Esophagus muscularis mucosa (tissue), 4 donors: ENCODE measurements at regions not wholly inside any gene's neighbourhood (a gene's known extent, or its start where the extent isn't known, plus 50 kb on each side); places are given as distances from the start of the nearest gene placed in this dataset.

ENCODE experiments used
- DNase-seq: peaks from one replicate; pipeline ENCODE4 v3.0.0-alpha.2; 2017; ENCODE audit errors: extremely low spot score
- H3K27ac ChIP-seq, 4 donors: fragments of 200-600 bp; sonication (generic); replicated peaks in 1 of 4; 1 replicate in 3 of 4; 2 replicates in 1 of 4; pipeline ENCODE4 v1.5.1; 2016 to 2019; ENCODE audit warnings: mild to moderate bottlenecking in 1 of 4
- H3K27me3 ChIP-seq, 4 donors: fragments of 200-600 bp; sonication (generic); one replicate each; pipeline versions ENCODE4 v1.5.1 to v1.6.0; 2016 to 2019
- H3K36me3 ChIP-seq, 4 donors: fragments of 200-600 bp; sonication (generic); one replicate each; pipeline ENCODE4 v1.5.1; 2016 to 2019
- H3K4me1 ChIP-seq, 4 donors: fragments of 200-600 bp; sonication (generic); one replicate each; pipeline ENCODE4 v1.5.1; 2016 to 2019
- H3K4me3 ChIP-seq, 4 donors: fragments of 200-600 bp; sonication (generic); 1 replicate in 2 of 4; 2 replicates in 2 of 4; pipeline ENCODE4 v1.5.1; 2016 to 2019; ENCODE audit warnings: mild to moderate bottlenecking in 4 of 4, moderate library complexity in 1 of 4
- H3K9me3 ChIP-seq, 4 donors: fragments of 200-600 bp; sonication (generic); 1 replicate in 3 of 4; 2 replicates in 1 of 4; pipeline ENCODE4 v1.5.1; 2016 to 2019
- EP300 ChIP-seq: sonication (generic); formaldehyde crosslinking; IDR thresholded peaks from one replicate; pipeline ENCODE4 v1.6.1; 2017; ENCODE audit warnings: antibody characterized with exemption
- POLR2A ChIP-seq: fragments of 450-650 bp; IDR thresholded peaks from one replicate; pipeline ENCODE4 v1.6.1; 2017; ENCODE audit warnings: antibody characterized with exemption, moderate library complexity, mild to moderate bottlenecking, low read depth
- POLR2AphosphoS5 ChIP-seq, 2 donors: sonication (generic); formaldehyde crosslinking; IDR thresholded peaks; one replicate each; pipeline ENCODE4 v1.6.1; 2017; ENCODE audit warnings: antibody characterized with exemption in 2 of 2
- WGBS: methylation state at CpG from one replicate; pipeline ENCODE4 v1.1.5; 2018; 5-methylcytosine and 5-hydroxymethylcytosine counted together
- intact Hi-C: fragments of 100-400 bp; cut with DNase I; formaldehyde crosslinking; loops from one replicate; pipeline ENCODE4 v1.15.1; 2023
- TF ChIP-seq, protein P1 (sequence below), 3 experiments: fragments of 200-600 bp in 2 of 3; fragments of 450-650 bp in 1 of 3; sonication (generic) in 2 of 3; IDR thresholded peaks; one replicate each; pipeline ENCODE4 v1.5.1; 2017 to 2019; ENCODE audit warnings: antibody characterized with exemption in 3 of 3, mild to moderate bottlenecking in 2 of 3, moderate library complexity in 1 of 3

DNA sequence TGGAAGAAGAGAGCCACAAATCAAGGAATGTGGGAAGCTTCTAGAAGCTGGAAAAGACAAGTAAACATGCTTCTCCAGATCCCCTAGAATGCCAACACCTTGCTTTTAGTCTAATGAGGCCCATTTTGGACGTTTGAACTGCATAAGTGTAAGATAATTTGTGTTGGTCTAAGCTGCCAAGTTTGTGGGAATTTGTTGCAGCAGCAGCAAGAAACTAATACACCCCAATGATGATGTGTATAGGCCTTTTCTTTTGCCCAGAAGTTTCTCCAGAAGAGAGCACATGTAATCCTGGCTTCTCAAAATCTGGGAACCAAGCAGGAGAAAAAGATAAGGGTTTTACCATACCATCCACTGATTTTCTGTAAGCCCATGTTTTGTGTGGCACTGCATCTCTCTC, 96.1 kb upstream of the DPT start:
- no peak overlapping the region for H3K27ac ChIP-seq
- intact Hi-C loops: no loop called here
- WGBS: 81% methylated on average over 1 of the region's 1 CpG
- H3K9me3 ChIP-seq: no peaks in the 10 kb centered on the region
- TF ChIP-seq POLR2AphosphoS5 (IDR thresholded peaks at IDR 0.05) (no peak), POLR2A (no peak), EP300 (no peak)
- TF ChIP-seq, protein P1, sequence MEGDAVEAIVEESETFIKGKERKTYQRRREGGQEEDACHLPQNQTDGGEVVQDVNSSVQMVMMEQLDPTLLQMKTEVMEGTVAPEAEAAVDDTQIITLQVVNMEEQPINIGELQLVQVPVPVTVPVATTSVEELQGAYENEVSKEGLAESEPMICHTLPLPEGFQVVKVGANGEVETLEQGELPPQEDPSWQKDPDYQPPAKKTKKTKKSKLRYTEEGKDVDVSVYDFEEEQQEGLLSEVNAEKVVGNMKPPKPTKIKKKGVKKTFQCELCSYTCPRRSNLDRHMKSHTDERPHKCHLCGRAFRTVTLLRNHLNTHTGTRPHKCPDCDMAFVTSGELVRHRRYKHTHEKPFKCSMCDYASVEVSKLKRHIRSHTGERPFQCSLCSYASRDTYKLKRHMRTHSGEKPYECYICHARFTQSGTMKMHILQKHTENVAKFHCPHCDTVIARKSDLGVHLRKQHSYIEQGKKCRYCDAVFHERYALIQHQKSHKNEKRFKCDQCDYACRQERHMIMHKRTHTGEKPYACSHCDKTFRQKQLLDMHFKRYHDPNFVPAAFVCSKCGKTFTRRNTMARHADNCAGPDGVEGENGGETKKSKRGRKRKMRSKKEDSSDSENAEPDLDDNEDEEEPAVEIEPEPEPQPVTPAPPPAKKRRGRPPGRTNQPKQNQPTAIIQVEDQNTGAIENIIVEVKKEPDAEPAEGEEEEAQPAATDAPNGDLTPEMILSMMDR (IDR thresholded peaks at IDR 0.05): no peak
- H3K4me3 ChIP-seq: no peak overlapping the region
- peaks cover 0 to 3% (median 0%) of the 10 kb centered on the region in 4 donors for H3K4me1 ChIP-seq
- H3K36me3 ChIP-seq: no peaks in the 10 kb centered on the region
- no peaks in the 10 kb centered on the region for H3K27me3 ChIP-seq
- no peak for DNase-seq

DNA sequence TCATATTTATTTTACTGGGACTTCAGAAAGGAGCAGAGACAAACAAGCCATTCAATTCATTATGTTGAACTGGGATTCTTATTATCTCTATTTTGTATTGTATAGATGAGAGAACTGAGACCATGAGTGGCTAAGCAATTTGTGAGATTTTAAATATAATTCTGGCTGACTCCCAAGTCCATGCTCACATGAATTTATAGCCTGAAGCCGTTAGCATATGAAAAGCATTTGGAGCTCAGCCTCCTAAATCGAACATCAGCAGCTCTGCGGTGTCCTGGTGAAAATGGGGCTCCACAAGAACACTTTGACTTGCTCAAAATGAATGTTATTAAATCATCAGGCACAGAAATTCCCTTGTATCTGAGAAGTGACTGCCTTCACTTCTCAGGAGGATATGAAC, 96.8 kb upstream of the DPT start:
- WGBS: 54% methylated on average over 3 of the region's 3 CpGs
- Histone ChIP-seq H3K4me1 (peaks cover 0 to 3% (median 0%) of the 10 kb centered on the region in 4 donors), H3K9me3 (no peaks in the 10 kb centered on the region), H3K27me3 (no peaks in the 10 kb centered on the region), H3K27ac (no peak overlapping the region), H3K4me3 (no peak overlapping the region), H3K36me3 (no peaks in the 10 kb centered on the region)
- DNase-seq: no peak
- intact Hi-C loops: no loop called here
- TF ChIP-seq EP300: no peak
- TF ChIP-seq POLR2A: no peak
- TF ChIP-seq, protein P1 (IDR thresholded peaks at IDR 0.05): no peak
- TF ChIP-seq POLR2AphosphoS5 (IDR thresholded peaks at IDR 0.05): no peak

DNA sequence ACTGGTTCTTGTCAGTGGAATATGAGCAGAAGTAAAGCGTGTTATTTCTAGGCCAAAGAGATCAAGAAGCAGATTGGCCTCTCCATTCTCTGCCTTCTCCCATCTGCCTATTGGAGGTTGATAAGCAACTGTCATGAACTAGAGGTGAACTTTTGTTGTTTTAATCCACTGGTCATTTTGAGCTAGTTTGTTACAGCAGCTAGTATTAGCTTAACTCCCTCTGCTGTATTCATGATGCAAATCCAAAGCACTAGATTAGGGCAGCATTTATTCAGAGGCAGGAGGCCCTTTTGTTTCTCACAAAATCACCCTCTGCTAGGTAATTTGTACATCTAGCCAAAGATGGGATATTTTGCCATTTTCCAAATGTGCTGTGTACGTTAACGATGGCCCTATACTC, 97.3 kb upstream of the DPT start:
- WGBS: 96% methylated on average over 3 of the region's 3 CpGs
- TF ChIP-seq POLR2A (no peak), POLR2AphosphoS5 (IDR thresholded peaks at IDR 0.05) (no peak), EP300 (no peak)
- TF ChIP-seq, protein P1 (IDR thresholded peaks at IDR 0.05): no peak
- no peaks in the 10 kb centered on the region for H3K27me3 ChIP-seq

DNA sequence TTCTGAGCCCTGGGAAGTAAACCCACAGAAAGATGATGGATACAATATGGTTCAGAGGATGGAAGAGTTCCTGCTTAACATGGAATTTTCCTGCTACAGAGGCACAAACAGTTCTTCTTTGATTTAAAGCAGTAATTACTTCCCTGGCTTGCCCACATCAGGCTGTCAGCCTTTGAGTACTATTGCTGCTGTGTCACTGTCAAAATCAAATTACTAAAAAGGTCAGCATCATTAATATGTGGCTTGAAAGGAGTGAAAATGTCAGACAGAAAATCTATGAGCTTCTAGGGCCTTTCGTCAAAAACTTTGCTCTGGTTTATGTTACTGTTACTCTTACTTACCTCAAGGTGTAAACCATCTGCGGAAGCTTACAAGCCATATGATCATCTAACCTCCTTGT, 98.6 kb upstream of the DPT start:
- Histone ChIP-seq H3K36me3 (no peaks in the 10 kb centered on the region), H3K4me1 (peaks cover 0 to 3% (median 0%) of the 10 kb centered on the region in 4 donors), H3K4me3 (no peak overlapping the region), H3K9me3 (no peaks in the 10 kb centered on the region), H3K27ac (no peak overlapping the region), H3K27me3 (no peaks in the 10 kb centered on the region)
- intact Hi-C loops: no loop called here
- 90% methylated on average over 2 of the region's 2 CpGs for WGBS
- no peak for TF ChIP-seq POLR2A
- no peak for TF ChIP-seq POLR2AphosphoS5 (IDR thresholded peaks at IDR 0.05)
- TF ChIP-seq EP300: no peak
- TF ChIP-seq, protein P1 (IDR thresholded peaks at IDR 0.05): no peak
- no peak for DNase-seq

More for the DNA sequence above, 97.3 kb upstream of the DPT start:
- Histone ChIP-seq H3K36me3 (no peaks in the 10 kb centered on the region), H3K27ac (no peak overlapping the region), H3K4me1 (peaks cover 0 to 3% (median 0%) of the 10 kb centered on the region in 4 donors), H3K9me3 (no peaks in the 10 kb centered on the region), H3K4me3 (no peak overlapping the region)
- no peak for DNase-seq
- intact Hi-C loops: no loop called here

DNA sequence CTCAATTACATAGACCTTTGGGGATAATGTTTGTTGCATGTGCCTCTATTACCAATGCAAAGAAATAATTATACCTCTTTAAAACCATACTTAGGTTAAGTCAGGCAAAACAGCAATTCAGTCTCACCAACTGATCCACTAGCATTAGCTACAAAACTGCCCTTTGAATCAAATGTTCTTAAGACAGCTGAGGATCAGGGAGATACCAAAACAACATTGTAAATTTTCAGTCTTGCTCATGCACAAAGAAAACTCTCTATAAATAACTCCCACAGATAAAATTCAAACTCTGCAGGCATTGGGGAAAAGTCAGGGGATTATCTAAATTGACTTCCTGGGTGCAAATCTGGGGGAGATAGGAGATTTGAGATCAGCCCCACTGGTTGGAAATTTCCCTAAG, 100.9 kb upstream of the DPT start:
- no peak for DNase-seq
- TF ChIP-seq, protein P1 (IDR thresholded peaks at IDR 0.05): no peak
- Histone ChIP-seq H3K36me3 (no peaks in the 10 kb centered on the region), H3K4me3 (no peak overlapping the region), H3K27me3 (no peaks in the 10 kb centered on the region), H3K4me1 (no peaks in the 10 kb centered on the region), H3K9me3 (no peaks in the 10 kb centered on the region), H3K27ac (no peak overlapping the region)
- intact Hi-C loops: no loop called here
